ENCODE measurements at regions not wholly inside any gene's neighbourhood (a gene's known extent, or its start where the extent isn't known, plus 50 kb on each side); places are given as distances from the start of the nearest gene placed in this dataset.
"Not testable (repeated sequence)": the region's sequence is repeated elsewhere in the genome, so short reads cannot be mapped to it uniquely, and the experiment has no call there.

DNA sequence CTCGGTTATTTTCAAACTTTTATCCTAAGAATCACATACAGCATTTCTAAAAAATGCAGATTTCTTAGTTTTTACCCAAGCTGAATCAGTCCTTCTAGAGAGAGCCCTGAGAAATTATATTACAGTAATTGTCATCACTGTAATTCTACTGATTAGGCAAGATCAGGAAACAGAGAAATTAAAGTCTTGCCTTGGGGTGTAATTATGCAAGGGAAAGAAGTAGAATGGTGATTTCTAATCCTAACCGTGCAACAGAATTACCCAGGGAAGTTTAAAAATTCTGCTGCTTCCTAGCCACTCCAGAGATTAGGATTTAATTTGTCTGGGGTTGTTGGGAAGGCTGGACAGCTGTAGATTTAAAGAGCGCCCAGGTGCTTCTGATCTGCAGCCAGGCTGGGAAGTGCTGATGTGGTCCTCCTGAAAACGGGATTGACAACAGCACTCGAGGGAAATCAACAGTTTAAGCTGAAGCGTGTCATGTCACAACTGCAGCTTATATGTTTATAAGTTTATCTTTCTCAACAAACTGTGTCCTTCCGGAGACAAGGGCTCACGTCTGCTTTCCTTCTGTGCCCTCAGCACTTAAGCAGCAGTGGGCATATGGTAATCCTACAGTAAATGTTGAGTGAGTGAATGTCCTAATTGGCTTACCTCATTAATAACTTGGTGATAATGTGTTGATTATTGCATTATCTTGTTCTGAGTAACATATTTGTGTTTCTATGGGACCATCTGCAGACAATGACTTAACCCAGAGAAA, 671.9 kb upstream of the SOX11 start:
- TF ChIP-seq, protein P1, sequence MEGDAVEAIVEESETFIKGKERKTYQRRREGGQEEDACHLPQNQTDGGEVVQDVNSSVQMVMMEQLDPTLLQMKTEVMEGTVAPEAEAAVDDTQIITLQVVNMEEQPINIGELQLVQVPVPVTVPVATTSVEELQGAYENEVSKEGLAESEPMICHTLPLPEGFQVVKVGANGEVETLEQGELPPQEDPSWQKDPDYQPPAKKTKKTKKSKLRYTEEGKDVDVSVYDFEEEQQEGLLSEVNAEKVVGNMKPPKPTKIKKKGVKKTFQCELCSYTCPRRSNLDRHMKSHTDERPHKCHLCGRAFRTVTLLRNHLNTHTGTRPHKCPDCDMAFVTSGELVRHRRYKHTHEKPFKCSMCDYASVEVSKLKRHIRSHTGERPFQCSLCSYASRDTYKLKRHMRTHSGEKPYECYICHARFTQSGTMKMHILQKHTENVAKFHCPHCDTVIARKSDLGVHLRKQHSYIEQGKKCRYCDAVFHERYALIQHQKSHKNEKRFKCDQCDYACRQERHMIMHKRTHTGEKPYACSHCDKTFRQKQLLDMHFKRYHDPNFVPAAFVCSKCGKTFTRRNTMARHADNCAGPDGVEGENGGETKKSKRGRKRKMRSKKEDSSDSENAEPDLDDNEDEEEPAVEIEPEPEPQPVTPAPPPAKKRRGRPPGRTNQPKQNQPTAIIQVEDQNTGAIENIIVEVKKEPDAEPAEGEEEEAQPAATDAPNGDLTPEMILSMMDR (IDR thresholded peaks at IDR 0.05): no peak
- H3K36me3 ChIP-seq: no peaks in the 10 kb centered on the region
- intact Hi-C loops (cut with DNase I; ENCODE audit: low total_unique reads): no loop called here
- H3K27me3 ChIP-seq: no peaks in the 10 kb centered on the region
- no peak overlapping the region for H3K27ac ChIP-seq
- DNase-seq: no peak
- peaks cover 0 to 9% (median 5%) of the 10 kb centered on the region in 3 donors for H3K9me3 ChIP-seq
- H3K4me1 ChIP-seq: no peaks in the 10 kb centered on the region
- H3K4me3 ChIP-seq: no peak overlapping the region

DNA sequence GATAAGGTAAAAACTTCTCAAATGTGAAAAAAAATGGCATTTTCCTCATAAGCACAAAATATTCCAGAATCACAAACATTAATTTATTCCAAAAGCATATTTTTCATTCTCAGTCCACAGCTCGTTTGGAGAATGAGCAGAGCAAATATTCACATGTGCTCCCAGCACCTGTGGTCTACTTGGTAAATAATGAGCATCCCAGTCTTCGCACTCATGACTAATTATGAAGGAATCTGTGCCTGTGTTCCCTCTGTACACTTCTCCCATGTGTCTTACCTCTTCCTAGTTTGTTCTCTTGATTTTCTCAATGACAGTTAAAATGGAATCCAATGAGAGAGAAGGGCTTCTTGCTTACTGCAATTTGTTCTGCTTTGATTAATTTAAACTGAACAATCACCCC, 671.0 kb upstream of the SOX11 start:
- DNase-seq: no peak
- Histone ChIP-seq H3K27me3 (no peaks in the 10 kb centered on the region), H3K4me1 (no peaks in the 10 kb centered on the region), H3K36me3 (no peaks in the 10 kb centered on the region), H3K9me3 (peaks cover 0 to 9% (median 5%) of the 10 kb centered on the region in 3 donors), H3K4me3 (no peak overlapping the region), H3K27ac (no peak overlapping the region)
- intact Hi-C loops (cut with DNase I; ENCODE audit: low total_unique reads): no loop called here
- TF ChIP-seq, protein P1 (IDR thresholded peaks at IDR 0.05): no peak

DNA sequence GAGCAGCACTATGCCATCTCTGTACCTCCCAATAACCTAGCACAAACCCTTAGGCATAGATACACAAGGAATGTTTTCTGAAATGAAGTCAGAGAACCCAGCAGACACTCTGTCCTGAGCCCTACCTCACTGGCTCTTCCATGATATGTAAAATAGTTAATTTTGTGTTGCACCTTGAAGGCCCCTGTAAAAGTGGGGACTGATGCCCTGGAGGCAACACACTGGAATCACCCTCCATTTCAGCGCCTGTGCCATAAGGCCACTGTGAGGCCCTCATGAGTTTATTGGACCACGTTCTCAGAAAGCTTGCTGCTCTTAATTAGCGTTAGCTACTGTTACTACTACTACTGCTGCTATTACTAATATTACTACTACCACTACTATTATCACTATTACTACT, 670.1 kb upstream of the SOX11 start:
- DNase-seq: no peak
- Histone ChIP-seq H3K4me1 (no peaks in the 10 kb centered on the region), H3K36me3 (no peaks in the 10 kb centered on the region), H3K27me3 (no peaks in the 10 kb centered on the region), H3K9me3 (peaks cover 0 to 9% (median 5%) of the 10 kb centered on the region in 3 donors), H3K27ac (no peak overlapping the region), H3K4me3 (no peak overlapping the region)
- TF ChIP-seq, protein P1 (IDR thresholded peaks at IDR 0.05): no peak
- intact Hi-C loops (cut with DNase I; ENCODE audit: low total_unique reads): no loop called here

DNA sequence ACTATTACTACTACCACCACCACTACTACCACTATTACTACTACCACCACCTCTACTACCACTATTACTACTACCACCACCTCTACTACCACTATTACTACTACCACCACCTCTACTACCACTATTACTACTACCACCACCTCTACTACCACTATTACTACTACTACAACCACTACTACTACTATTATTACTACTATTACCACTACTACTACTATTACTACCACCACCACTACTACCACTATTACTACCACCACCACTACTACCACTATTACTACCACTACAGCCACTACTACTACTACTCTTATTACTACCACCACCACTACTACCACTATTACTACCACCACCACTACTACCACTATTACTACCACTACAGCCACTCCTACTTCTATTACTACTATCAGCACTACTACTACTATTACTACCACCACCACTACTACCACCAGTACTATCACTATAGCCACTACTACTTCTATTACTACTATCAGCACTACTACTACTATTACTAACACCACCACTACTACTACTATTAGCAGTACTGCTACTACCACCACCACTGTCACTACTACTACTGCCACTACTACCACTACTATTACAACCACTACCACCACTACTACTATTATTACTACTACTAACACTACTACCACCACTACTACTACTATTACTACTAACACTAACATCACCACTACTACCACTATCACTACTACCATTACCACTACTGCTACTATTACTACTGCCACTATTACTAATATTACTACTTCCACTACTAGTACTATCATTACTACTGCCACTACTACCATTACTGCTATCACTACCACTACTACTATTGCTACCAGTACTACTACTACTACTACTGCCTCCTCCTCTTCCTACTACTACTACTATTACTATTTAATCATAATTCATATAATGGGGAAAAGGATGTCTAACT, 669.2 kb upstream of the SOX11 start:
- H3K9me3 ChIP-seq, H3K4me1 ChIP-seq: not testable (repeated sequence)

DNA sequence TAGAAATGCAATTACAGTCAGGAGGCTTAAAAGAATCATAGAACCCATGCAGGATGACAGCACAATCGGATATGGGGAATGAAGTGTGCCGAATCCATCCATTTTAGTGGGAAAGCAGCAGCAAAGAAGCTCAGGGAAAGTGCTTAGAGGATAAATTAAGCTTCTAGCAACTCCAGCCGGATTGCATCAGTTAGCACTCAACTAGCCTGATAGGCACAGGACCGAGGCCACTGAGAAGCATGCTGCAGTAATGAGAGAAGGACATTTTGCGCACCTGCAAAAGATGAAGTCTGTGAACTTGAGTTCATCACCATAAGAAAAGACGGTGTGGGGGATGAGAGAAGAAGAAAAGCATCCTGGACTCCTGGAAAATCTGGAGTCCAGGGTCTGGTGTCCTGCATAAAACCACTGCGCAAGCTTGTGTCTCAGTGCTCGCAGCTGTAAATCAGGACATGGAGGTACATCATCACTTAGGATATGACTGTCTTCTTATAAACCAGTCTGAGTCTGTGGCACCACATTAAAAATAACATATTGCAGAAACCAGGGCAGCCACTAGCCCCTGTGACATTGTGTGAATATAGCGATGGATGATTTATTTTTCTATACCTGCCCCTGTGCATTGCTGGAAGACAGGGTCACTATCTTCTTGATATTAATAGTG, 665.5 kb upstream of the SOX11 start:
- Histone ChIP-seq H3K4me3 (no peak overlapping the region), H3K4me1 (no peaks in the 10 kb centered on the region), H3K9me3 (peaks cover 0 to 9% (median 5%) of the 10 kb centered on the region in 3 donors), H3K27me3 (no peaks in the 10 kb centered on the region), H3K36me3 (no peaks in the 10 kb centered on the region), H3K27ac (no peak overlapping the region)
- TF ChIP-seq, protein P1 (IDR thresholded peaks at IDR 0.05): no peak
- intact Hi-C loops (cut with DNase I; ENCODE audit: low total_unique reads): no loop called here
- DNase-seq: no peak

More for the DNA sequence above, 669.2 kb upstream of the SOX11 start:
- intact Hi-C loops (cut with DNase I; ENCODE audit: low total_unique reads); H3K27me3 ChIP-seq; H3K4me3 ChIP-seq; H3K27ac ChIP-seq; H3K36me3 ChIP-seq; DNase-seq: not testable (repeated sequence)
